Breast epithelium (tissue), 4 donors: ENCODE measurements at regions not wholly inside any gene's neighbourhood (a gene's known extent, or its start where the extent isn't known, plus 50 kb on each side); places are given as distances from the start of the nearest gene placed in this dataset.

Experiments
- DNase-seq, 2 donors: peaks; one replicate each; pipeline ENCODE4 v3.0.0-alpha.2; 2019; ENCODE audit warnings: low spot score in 2 of 2
- H3K27ac ChIP-seq, 2 donors: fragments of 200-600 bp; sonication (generic) in 1 of 2; one replicate each; pipeline ENCODE4 v1.5.1; 2016 to 2019; ENCODE audit warnings: mild to moderate bottlenecking in 1 of 2
- H3K27me3 ChIP-seq, 2 donors: fragments of 200-600 bp; sonication (generic) in 1 of 2; one replicate each; pipeline versions ENCODE4 v1.5.1 to v1.6.0; 2017 to 2019; ENCODE audit warnings: control low read depth in 1 of 2, mild to moderate bottlenecking in 1 of 2
- H3K36me3 ChIP-seq: fragments of 200-600 bp; one replicate; pipeline ENCODE4 v1.5.1; 2019
- H3K4me1 ChIP-seq, 2 donors: fragments of 200-600 bp; sonication (generic); one replicate each; pipeline ENCODE4 v1.5.1; 2016 to 2019; ENCODE audit warnings: control low read depth in 1 of 2
- H3K4me3 ChIP-seq, 3 donors: fragments of 200-600 bp; sonication (generic); 1 replicate in 2 of 3; 2 replicates in 1 of 3; pipeline ENCODE4 v1.5.1; 2016 to 2019; ENCODE audit warnings: mild to moderate bottlenecking in 3 of 3, moderate library complexity in 2 of 3
- H3K9me3 ChIP-seq, 2 donors: fragments of 200-600 bp; sonication (generic) in 1 of 2; one replicate each; pipeline ENCODE4 v1.5.1; 2016 to 2019; ENCODE audit warnings: control low read depth in 1 of 2
- CTCF ChIP-seq, 3 donors: fragments of 450-650 bp; IDR thresholded peaks; one replicate each; pipeline ENCODE4 v1.5.1; 2016 to 2017; ENCODE audit warnings: antibody characterized with exemption in 3 of 3, mild to moderate bottlenecking in 3 of 3, moderate library complexity in 3 of 3
- POLR2A ChIP-seq: fragments of 450-650 bp; IDR thresholded peaks from one replicate; pipeline ENCODE4 v1.6.1; 2016; ENCODE audit warnings: antibody characterized with exemption, mild to moderate bottlenecking, moderate library complexity
- POLR2AphosphoS5 ChIP-seq, 3 donors: sonication (generic); formaldehyde crosslinking; IDR thresholded peaks; one replicate each; pipeline ENCODE4 v1.6.1; 2017; ENCODE audit warnings: antibody characterized with exemption in 3 of 3
- intact Hi-C: fragments of 100-400 bp; cut with DNase I; formaldehyde crosslinking; loops from one replicate; pipeline ENCODE4 v1.15.1; 2023; ENCODE audit warnings: low total_unique reads

DNA sequence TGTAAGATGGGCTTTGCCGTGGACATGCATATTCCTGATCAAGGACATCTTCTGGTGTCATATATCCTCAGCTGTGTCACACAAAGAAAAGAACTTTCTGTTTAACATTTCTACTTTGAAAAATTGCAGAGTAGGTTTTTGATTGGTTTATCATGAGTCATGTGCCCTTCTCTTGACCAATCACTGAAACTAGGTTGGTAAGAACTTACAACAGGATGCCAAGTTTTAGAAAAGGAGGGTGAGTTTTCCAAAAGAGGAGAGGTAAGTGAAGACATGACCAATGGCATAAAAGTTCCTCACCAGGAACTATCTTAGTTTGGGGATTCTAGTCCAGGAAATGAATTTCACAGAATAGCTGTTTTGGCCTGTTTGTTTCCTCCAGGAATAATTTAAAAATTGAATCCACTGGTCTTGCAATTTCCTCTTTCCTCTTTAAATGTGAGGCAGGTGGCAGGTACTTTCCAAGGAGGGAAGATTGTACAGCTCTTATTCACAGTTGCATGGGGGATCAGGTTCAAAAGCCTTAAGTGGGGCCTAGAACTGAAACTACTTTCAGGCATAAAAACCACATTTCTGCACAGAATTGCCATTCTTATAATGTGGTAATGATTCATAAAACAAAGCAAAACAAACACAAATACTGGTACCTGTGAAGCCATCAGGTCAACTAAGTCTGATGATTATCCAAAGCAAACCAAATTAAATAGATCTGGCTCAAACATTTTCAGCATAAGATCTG lies 1114.5 kb upstream of the LCORL start:
- intact Hi-C loops, result no loop called here
- TF ChIP-seq POLR2AphosphoS5 (IDR thresholded peaks at IDR 0.05) (no peak), CTCF (IDR thresholded peaks at IDR 0.05) (no peak), POLR2A (no peak)

DNA sequence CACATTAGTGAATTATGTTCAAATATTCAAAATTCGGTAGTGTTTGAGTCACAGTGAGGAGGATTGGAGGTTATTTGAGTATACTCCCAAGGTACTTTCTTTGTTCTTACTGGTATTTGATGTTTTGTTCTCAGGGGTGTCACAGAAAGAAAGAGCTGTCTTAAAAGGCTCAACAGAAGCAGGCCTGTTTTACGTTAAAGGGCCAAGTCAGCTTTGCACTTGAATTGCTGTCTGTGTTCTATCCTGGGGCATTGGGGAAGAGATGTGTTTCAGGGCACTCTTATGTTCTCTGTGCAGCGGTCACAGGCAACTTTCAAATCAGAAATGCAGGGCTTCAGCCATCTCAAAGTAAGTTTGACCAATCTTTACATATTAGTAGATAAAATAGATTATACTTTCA lies 1113.1 kb upstream of the LCORL start:
- no peaks in the 10 kb centered on the region for H3K36me3 ChIP-seq
- no peak for DNase-seq
- H3K27me3 ChIP-seq, result no peaks in the 10 kb centered on the region
- no peak overlapping the region for H3K27ac ChIP-seq
- H3K4me3 ChIP-seq, result no peak overlapping the region
- no peaks in the 10 kb centered on the region for H3K4me1 ChIP-seq
- intact Hi-C loops, result no loop called here
- TF ChIP-seq CTCF (IDR thresholded peaks at IDR 0.05), result no peak
- TF ChIP-seq POLR2A, result no peak
- TF ChIP-seq POLR2AphosphoS5 (IDR thresholded peaks at IDR 0.05), result no peak
- no peaks in the 10 kb centered on the region for H3K9me3 ChIP-seq

More for the DNA sequence above, 1114.5 kb upstream of the LCORL start:
- Histone ChIP-seq H3K4me1 (no peaks in the 10 kb centered on the region), H3K4me3 (no peak overlapping the region), H3K27me3 (no peaks in the 10 kb centered on the region), H3K9me3 (no peaks in the 10 kb centered on the region), H3K27ac (no peak overlapping the region), H3K36me3 (no peaks in the 10 kb centered on the region)
- no peak for DNase-seq

DNA sequence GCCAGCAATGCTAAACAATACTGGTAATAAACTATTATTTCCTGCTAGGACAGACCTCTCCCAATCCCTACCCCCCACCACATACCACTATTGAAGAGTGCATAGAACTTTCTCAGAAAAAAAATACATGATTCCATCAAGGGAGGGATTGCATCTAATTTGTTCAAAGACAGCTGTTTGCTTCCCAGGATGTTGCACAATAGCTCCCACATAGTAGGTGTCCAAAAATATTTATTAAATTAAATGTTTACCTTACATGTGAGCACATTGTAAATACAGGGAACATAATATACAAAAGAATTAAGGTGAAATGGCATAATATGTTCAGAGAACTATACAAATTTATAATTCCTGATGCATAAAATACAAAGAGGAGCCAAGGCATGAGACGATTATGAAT lies 1111.8 kb upstream of the LCORL start:
- Histone ChIP-seq H3K27me3 (no peaks in the 10 kb centered on the region), H3K4me3 (no peak overlapping the region), H3K4me1 (no peaks in the 10 kb centered on the region), H3K36me3 (no peaks in the 10 kb centered on the region), H3K27ac (no peak overlapping the region), H3K9me3 (no peaks in the 10 kb centered on the region)
- TF ChIP-seq CTCF (IDR thresholded peaks at IDR 0.05) (no peak), POLR2AphosphoS5 (IDR thresholded peaks at IDR 0.05) (no peak), POLR2A (no peak)
- no peak for DNase-seq
- intact Hi-C loops, result no loop called here

DNA sequence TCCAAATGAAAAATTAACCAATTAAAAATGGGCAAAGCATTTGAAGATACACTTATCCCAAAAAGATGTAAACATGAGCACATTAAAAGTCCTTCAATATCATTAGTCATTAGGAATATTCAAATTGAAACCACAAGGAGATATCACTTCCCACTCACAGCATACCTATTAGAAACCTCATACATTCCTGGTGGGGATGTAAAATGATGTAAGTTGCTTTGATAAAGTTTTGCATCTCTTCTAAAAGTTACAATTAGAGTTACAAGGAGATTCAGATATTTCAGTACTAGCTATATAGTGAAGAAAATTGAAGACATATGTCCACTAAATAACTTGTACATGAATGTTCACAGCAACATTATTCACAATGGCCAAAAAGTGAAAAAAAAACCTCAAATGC lies 1109.3 kb upstream of the LCORL start:
- no peak for DNase-seq
- H3K27ac ChIP-seq, result no peak overlapping the region
- intact Hi-C loops, result no loop called here
- TF ChIP-seq POLR2AphosphoS5 (IDR thresholded peaks at IDR 0.05) (no peak), CTCF (IDR thresholded peaks at IDR 0.05) (no peak), POLR2A (no peak)
- no peaks in the 10 kb centered on the region for H3K36me3 ChIP-seq
- H3K27me3 ChIP-seq, result no peaks in the 10 kb centered on the region
- H3K9me3 ChIP-seq, result no peaks in the 10 kb centered on the region
- H3K4me3 ChIP-seq, result no peak overlapping the region
- H3K4me1 ChIP-seq, result no peaks in the 10 kb centered on the region

- TF ChIP-seq POLR2AphosphoS5 (IDR thresholded peaks at IDR 0.05) (no peak), POLR2A (no peak), CTCF (IDR thresholded peaks at IDR 0.05) (no peak)
- Histone ChIP-seq H3K27ac (no peak overlapping the region), H3K36me3 (no peaks in the 10 kb centered on the region), H3K9me3 (no peaks in the 10 kb centered on the region), H3K4me3 (no peak overlapping the region), H3K4me1 (no peaks in the 10 kb centered on the region), H3K27me3 (no peaks in the 10 kb centered on the region)
- intact Hi-C loops, result no loop called here
- DNase-seq, result no peak
Measured at GRCh38 chr4:19128176-19128575, 1106.6 kb upstream of the LCORL start.
